ENCODE measurements at regions not wholly inside any gene's neighbourhood (a gene's known extent, or its start where the extent isn't known, plus 50 kb on each side); places are given as distances from the start of the nearest gene placed in this dataset.

- H3K27me3 ChIP-seq (ENCODE audit: control insufficient read depth in 4 of 4, insufficient read depth in 4 of 4, low read length in 3 of 4), result no peaks in the 10 kb centered on the region
Measured at GRCh38 chr9:633461-633860, 208.0 kb upstream of the DMRT1 start.

More at GRCh38 chr9:633461-633860, 208.0 kb upstream of the DMRT1 start:
- no peak overlapping the region for H3K27ac ChIP-seq (ENCODE audit: low read depth in 1 of 2, low read length in 2 of 2)
- H3K4me1 ChIP-seq (ENCODE audit: control insufficient read depth in 4 of 4, insufficient read depth in 4 of 4, low read length in 3 of 4), result no peaks in the 10 kb centered on the region
- no peaks in the 10 kb centered on the region for H3K9me3 ChIP-seq (ENCODE audit: control insufficient read depth in 4 of 4, low read length in 3 of 4)
- 97% methylated on average over 1 of the region's 1 CpG for WGBS
- no peak for DNase-seq (ENCODE audit: low spot score)
- H3K4me3 ChIP-seq (ENCODE audit: low read depth in 1 of 3, low read length in 3 of 3), result no peak overlapping the region
- TF ChIP-seq ATF3 (IDR thresholded peaks at IDR 0.05), result no peak
- TF ChIP-seq FOXA1 (IDR thresholded peaks at IDR 0.05), result no peak
- no peak for TF ChIP-seq TAF1 (conservative IDR thresholded peaks at IDR 0.05)
- no peak for TF ChIP-seq SP1 (IDR thresholded peaks at IDR 0.05)
- no peak for TF ChIP-seq MAX (IDR thresholded peaks at IDR 0.05)
- no peak for TF ChIP-seq EGR1 (IDR thresholded peaks at IDR 0.05; ENCODE audit: low read depth in 2 of 2)
- TF ChIP-seq HNF4A (conservative IDR thresholded peaks at IDR 0.05), result no peak
- TF ChIP-seq JUND (IDR thresholded peaks at IDR 0.05), result no peak
- TF ChIP-seq REST (IDR thresholded peaks at IDR 0.05), result no peak
- no peak for TF ChIP-seq NR2F2 (IDR thresholded peaks at IDR 0.05)
- TF ChIP-seq CTCF (IDR thresholded peaks at IDR 0.05; ENCODE audit: low read depth, low read length, missing input control), result no peak
- TF ChIP-seq FOXA2 (IDR thresholded peaks at IDR 0.05), result no peak
- TF ChIP-seq RXRA (IDR thresholded peaks at IDR 0.05), result no peak
- TF ChIP-seq RAD21 (IDR thresholded peaks at IDR 0.05), result no peak
- no peak for TF ChIP-seq HNF4G (IDR thresholded peaks at IDR 0.05)
- TF ChIP-seq YY1 (IDR thresholded peaks at IDR 0.05), result no peak
- TF ChIP-seq, protein P1, sequence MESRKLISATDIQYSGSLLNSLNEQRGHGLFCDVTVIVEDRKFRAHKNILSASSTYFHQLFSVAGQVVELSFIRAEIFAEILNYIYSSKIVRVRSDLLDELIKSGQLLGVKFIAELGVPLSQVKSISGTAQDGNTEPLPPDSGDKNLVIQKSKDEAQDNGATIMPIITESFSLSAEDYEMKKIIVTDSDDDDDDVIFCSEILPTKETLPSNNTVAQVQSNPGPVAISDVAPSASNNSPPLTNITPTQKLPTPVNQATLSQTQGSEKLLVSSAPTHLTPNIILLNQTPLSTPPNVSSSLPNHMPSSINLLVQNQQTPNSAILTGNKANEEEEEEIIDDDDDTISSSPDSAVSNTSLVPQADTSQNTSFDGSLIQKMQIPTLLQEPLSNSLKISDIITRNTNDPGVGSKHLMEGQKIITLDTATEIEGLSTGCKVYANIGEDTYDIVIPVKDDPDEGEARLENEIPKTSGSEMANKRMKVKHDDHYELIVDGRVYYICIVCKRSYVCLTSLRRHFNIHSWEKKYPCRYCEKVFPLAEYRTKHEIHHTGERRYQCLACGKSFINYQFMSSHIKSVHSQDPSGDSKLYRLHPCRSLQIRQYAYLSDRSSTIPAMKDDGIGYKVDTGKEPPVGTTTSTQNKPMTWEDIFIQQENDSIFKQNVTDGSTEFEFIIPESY (IDR thresholded peaks at IDR 0.05), result no peak
- no peaks in the 10 kb centered on the region for H3K36me3 ChIP-seq (ENCODE audit: control insufficient read depth in 4 of 4, insufficient read depth in 3 of 4, low read depth in 1 of 4, low read length in 3 of 4)
- no peak overlapping the region for H3K9ac ChIP-seq (ENCODE audit: low read depth in 1 of 2, low read length in 2 of 2)
